RWPE2 (cell line): ENCODE measurements at regions not wholly inside any gene's neighbourhood (a gene's known extent, or its start where the extent isn't known, plus 50 kb on each side); places are given as distances from the start of the nearest gene placed in this dataset.

Source experiments
- ATAC-seq: fragments of 200-7000 bp; cut with Tn5 transposase; 3 replicates; pipeline ENCODE4 v1.9.1; 2021; ENCODE audit warnings: low read depth
- DNase-seq: peaks from one replicate; pipeline ENCODE4 v3.0.0-alpha.2; 2020; ENCODE audit warnings: low spot score
- H3K27ac ChIP-seq: fragments of 450-650 bp; 2 replicates; pipeline ENCODE4 v1.5.1; 2017; ENCODE audit warnings: mild to moderate bottlenecking; ENCODE audit not compliant: poor library complexity, severe bottlenecking
- H3K27me3 ChIP-seq: fragments of 250-450 bp; sonication (Bioruptor Pico); 2 replicates; pipeline ENCODE4 v1.5.1; 2021; ENCODE audit warnings: mild to moderate bottlenecking, moderate library complexity; ENCODE audit not compliant: insufficient read depth, poor library complexity, severe bottlenecking
- H3K36me3 ChIP-seq: fragments of 250-450 bp; sonication (Bioruptor Pico); 2 replicates; pipeline ENCODE4 v1.5.1; 2020; ENCODE audit warnings: low read depth, mild to moderate bottlenecking, moderate library complexity
- H3K4me1 ChIP-seq: fragments of 250-450 bp; sonication (Bioruptor Pico); 2 replicates; pipeline ENCODE4 v1.5.1; 2021; ENCODE audit warnings: mild to moderate bottlenecking, moderate library complexity; ENCODE audit not compliant: insufficient read depth, poor library complexity, severe bottlenecking
- H3K4me3 ChIP-seq: fragments of 250-450 bp; sonication (Bioruptor Pico); 2 replicates; pipeline ENCODE4 v1.5.1; 2021; ENCODE audit warnings: mild to moderate bottlenecking, moderate library complexity; ENCODE audit not compliant: severe bottlenecking
- H3K9me3 ChIP-seq: fragments of 250-450 bp; sonication (Bioruptor Pico); 2 replicates; pipeline ENCODE4 v1.5.1; 2021; ENCODE audit warnings: mild to moderate bottlenecking, moderate library complexity; ENCODE audit not compliant: severe bottlenecking
- TF ChIP-seq, protein P1 (sequence below): fragments of 450-650 bp; IDR thresholded peaks from one replicate; pipeline ENCODE4 v1.5.1; 2017; ENCODE audit warnings: mild to moderate bottlenecking, moderate library complexity; ENCODE audit not compliant: poor library complexity, severe bottlenecking

DNA sequence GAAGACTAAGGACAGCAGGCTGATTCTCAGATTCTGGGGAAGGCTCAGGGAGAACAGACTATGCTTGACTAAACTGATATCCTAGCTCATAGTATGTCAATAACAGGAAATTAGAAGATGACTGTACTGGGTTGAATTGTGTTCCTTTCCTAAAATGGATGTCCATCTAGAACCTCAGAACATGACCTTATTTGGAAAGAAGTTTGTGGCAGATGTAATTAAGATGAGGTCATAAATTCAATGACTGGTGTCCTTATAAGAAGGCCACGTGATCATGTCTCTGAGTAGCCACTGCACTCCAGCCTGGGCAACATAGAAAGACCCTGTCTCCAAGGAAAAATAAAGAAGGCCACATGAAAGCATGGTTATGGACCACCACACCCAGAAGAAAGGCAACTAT lies 113.9 kb upstream of the STMND1 start:
- Histone ChIP-seq H3K4me3 (no peak overlapping the region), H3K36me3 (no peaks in the 10 kb centered on the region), H3K4me1 (peaks cover 7% of the 10 kb centered on the region), H3K27me3 (no peaks in the 10 kb centered on the region), H3K27ac (no peak overlapping the region), H3K9me3 (no peaks in the 10 kb centered on the region)
- TF ChIP-seq, protein P1, sequence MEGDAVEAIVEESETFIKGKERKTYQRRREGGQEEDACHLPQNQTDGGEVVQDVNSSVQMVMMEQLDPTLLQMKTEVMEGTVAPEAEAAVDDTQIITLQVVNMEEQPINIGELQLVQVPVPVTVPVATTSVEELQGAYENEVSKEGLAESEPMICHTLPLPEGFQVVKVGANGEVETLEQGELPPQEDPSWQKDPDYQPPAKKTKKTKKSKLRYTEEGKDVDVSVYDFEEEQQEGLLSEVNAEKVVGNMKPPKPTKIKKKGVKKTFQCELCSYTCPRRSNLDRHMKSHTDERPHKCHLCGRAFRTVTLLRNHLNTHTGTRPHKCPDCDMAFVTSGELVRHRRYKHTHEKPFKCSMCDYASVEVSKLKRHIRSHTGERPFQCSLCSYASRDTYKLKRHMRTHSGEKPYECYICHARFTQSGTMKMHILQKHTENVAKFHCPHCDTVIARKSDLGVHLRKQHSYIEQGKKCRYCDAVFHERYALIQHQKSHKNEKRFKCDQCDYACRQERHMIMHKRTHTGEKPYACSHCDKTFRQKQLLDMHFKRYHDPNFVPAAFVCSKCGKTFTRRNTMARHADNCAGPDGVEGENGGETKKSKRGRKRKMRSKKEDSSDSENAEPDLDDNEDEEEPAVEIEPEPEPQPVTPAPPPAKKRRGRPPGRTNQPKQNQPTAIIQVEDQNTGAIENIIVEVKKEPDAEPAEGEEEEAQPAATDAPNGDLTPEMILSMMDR, result no peak
- DNase-seq (no peak), ATAC-seq (no peak)

DNA sequence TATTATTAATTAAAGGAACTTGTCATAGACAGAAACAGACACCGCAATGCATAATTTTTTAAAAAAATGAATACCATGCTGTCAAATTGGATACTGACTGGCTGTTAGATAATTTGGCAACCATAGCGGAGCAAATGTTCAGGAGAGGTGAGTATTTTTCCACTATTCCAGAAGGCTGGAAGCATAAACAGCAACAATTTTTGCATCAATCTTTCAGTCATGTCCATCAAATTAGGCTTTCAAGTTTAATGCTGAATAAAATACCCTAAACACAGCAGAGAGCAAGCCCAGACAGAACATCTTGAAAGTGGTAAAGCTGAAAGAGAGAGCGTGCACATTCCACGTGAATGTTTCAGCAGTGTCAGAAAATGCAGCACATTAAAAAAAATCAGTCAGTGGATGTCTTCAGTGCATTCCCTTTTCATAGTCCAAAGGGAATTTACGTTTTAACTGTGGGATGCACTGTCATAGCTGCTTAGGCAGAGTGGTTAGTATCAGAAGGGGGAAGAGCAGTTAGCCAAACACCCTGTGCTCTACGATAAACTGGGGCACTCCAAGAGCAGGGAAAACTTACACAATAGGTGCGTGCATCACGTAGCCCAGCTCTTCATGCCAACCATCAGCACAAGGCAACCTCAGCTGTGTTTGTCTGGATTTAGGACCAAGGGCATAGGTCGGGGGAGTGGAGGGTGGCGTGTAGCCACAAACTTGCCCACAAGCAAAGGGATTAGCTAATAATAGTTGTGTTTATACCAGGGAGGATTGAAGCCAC lies 116.2 kb upstream of the STMND1 start:
- Histone ChIP-seq H3K27ac (peak overlapping the region; percentile 27), H3K4me1 (peaks cover 7% of the 10 kb centered on the region), H3K36me3 (no peaks in the 10 kb centered on the region), H3K9me3 (no peaks in the 10 kb centered on the region), H3K27me3 (no peaks in the 10 kb centered on the region), H3K4me3 (no peak overlapping the region)
- ATAC-seq, result peak; percentile 86
- TF ChIP-seq, protein P1, result no peak
- DNase-seq, result no peak

DNA sequence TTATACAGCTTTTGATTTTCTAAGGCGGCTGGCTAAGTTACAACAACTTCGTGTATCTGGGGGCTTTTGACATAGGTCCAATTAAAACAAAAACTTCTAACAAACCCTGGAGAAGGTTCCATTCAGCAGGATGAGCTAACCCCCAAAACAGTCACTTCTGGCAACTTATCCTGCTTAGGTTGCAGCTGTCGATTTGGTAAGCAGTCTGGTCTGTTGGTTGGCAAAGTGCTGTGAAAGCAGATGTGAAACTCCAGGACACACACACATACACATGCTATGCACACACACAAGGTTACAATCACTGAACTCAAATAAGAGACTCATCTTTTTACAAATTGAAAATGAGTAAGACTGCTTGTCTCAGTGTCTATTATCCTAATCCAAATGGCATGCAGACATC lies 119.0 kb upstream of the STMND1 start:
- TF ChIP-seq, protein P1, result no peak
- ATAC-seq, result no peak
- H3K9me3 ChIP-seq, result no peaks in the 10 kb centered on the region
- DNase-seq, result no peak
- H3K4me1 ChIP-seq, result peaks cover 7% of the 10 kb centered on the region
- no peak overlapping the region for H3K4me3 ChIP-seq
- no peaks in the 10 kb centered on the region for H3K27me3 ChIP-seq
- no peaks in the 10 kb centered on the region for H3K36me3 ChIP-seq
- H3K27ac ChIP-seq, result no peak overlapping the region

DNA sequence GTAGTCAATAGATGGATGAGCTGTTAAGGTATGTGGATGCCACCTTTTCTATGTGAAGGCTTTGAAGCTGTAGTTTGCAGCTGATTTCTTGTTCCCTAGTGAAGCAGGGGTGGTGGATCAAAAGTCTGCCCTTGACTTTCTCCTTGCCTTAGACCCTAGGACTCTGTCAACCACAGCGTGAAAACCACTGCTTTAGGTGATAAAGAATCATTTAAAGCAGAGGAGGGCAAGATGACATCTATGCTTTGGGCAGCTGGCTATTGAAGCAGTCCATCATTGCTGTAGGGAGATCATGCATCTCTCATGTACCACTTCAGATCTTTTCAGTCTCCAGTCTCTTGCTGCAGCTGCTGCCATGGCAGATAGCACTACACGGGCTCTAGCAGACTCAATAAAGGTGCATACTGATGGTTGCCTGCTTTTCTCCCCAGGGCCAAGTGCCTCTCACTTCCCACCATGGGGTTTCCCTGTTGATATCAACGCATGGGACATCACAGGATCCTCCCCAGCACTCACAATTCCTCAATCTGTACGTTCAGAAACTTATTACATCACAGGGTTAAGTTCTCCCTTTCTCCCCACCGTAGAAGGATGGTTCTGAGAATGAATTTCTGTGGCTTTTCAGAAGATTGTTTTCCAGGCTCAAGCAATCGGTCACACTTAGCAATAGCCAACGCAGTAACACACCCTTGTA lies 122.0 kb upstream of the STMND1 start:
- DNase-seq (no peak), ATAC-seq (no peak)
- Histone ChIP-seq H3K4me1 (no peaks in the 10 kb centered on the region), H3K27ac (no peak overlapping the region), H3K36me3 (no peaks in the 10 kb centered on the region), H3K27me3 (no peaks in the 10 kb centered on the region), H3K4me3 (no peak overlapping the region), H3K9me3 (no peaks in the 10 kb centered on the region)
- TF ChIP-seq, protein P1, result no peak

DNA sequence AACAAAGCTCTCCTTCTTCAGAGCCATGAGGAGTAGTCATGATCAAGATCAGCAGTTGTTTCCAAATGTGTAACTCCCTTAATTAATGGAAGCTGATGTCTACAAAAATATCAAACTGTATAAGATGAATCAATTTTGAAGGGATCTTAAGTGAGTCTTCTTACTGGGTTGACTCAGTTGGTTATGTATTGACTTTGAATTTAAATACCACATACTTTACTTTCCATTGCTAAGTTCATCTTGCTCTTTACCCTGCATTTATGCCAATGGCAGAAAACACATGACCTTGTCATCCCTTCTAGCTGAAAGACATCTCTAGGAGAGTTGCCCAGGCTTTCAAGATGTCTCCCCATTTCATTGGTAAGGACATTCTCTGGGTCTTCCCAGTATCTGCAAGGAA lies 123.2 kb upstream of the STMND1 start:
- no peaks in the 10 kb centered on the region for H3K4me1 ChIP-seq

More for the DNA sequence above, 123.2 kb upstream of the STMND1 start:
- Histone ChIP-seq H3K36me3 (no peaks in the 10 kb centered on the region), H3K4me3 (no peak overlapping the region), H3K9me3 (no peaks in the 10 kb centered on the region), H3K27ac (no peak overlapping the region), H3K27me3 (no peaks in the 10 kb centered on the region)
- TF ChIP-seq, protein P1, result no peak
- DNase-seq (no peak), ATAC-seq (no peak)
